Ovary (tissue), 7 donors: ENCODE measurements at regions not wholly inside any gene's neighbourhood (a gene's known extent, or its start where the extent isn't known, plus 50 kb on each side); places are given as distances from the start of the nearest gene placed in this dataset.

Experiments used
- DNase-seq, 5 donors: peaks; one replicate each; pipeline ENCODE4 v3.0.0-alpha.2; 2019 to 2020
- H3K27ac ChIP-seq, 2 donors: fragments of 200-600 bp; one replicate each; pipeline versions ENCODE4 v1.5.1 to v1.8.0; 2019 to 2022
- H3K27me3 ChIP-seq: fragments of 200-600 bp; one replicate; pipeline ENCODE4 v1.8.0; 2022
- H3K36me3 ChIP-seq: fragments of 200-600 bp; sonication (generic); one replicate; pipeline ENCODE4 v1.5.1; 2019
- H3K4me1 ChIP-seq: one replicate; pipeline ENCODE4 v1.8.1; 2013; ENCODE audit warnings: mild to moderate bottlenecking, moderate library complexity; ENCODE audit not compliant: insufficient read depth
- H3K4me3 ChIP-seq: fragments of 200-600 bp; sonication (generic); one replicate; pipeline ENCODE4 v1.5.1; 2017
- H3K9me3 ChIP-seq, 2 donors: fragments of 200-600 bp in 1 of 2; sonication (generic) in 1 of 2; one replicate each; pipeline versions ENCODE4 v1.5.1 to v1.8.1; 2013 to 2019; ENCODE audit warnings: mild to moderate bottlenecking in 1 of 2, moderate library complexity in 1 of 2
- CTCF ChIP-seq, 3 donors: fragments of 450-650 bp in 2 of 3; fragments of 200-600 bp in 1 of 3; IDR thresholded peaks; one replicate each; pipeline versions ENCODE4 v1.5.1 to v1.8.0; 2016 to 2022; ENCODE audit warnings: antibody characterized with exemption in 3 of 3, mild to moderate bottlenecking in 1 of 3
- EP300 ChIP-seq: sonication (generic); formaldehyde crosslinking; IDR thresholded peaks from one replicate; pipeline ENCODE4 v1.6.1; 2017; ENCODE audit warnings: antibody characterized with exemption
- POLR2A ChIP-seq: fragments of 450-650 bp; IDR thresholded peaks from one replicate; pipeline ENCODE4 v1.6.1; 2017; ENCODE audit warnings: antibody characterized with exemption, mild to moderate bottlenecking, moderate library complexity
- WGBS, 3 donors: extraction: QIAGEN DNeasy Blood & Tissue Kit in 1 of 3; methylation state at CpG; one replicate each; pipeline versions ENCODE4 v1.1.5 to v1.1.7; 2013 to 2017; 5-methylcytosine and 5-hydroxymethylcytosine counted together
- intact Hi-C, 4 donors: fragments of 100-400 bp; cut with DNase I; formaldehyde crosslinking; loops; one replicate each; pipeline versions ENCODE4 v1.11.0 to v1.15.1; 2022 to 2023
- donor health status: DM: no; HTN: no; CAD: no; lungs with moderate emphysema.
- donor health status: DM: no; HTN: no; CAD: no.
- donor health status: Bipolar disorder and iron deficiency.
- donor health status: DM: no; HTN: no; CAD: no.
- donor health status: DM: yes; HTN: yes; CAD: no.

- no peak overlapping the region for H3K4me3 ChIP-seq
- no peak overlapping the region for H3K27ac ChIP-seq
- H3K9me3 ChIP-seq = no peaks in the 10 kb centered on the region
- H3K27me3 ChIP-seq = no peaks in the 10 kb centered on the region
- peaks cover 2% of the 10 kb centered on the region for H3K4me1 ChIP-seq
- H3K36me3 ChIP-seq = no peaks in the 10 kb centered on the region
- DNase-seq = no peak
- intact Hi-C loops = loop anchor here in 1 of 4 donors (10.0 kb wide), 1 partner anchor 445 kb away; the partner anchor contains the start of gene ID2
- 89 to 92% (median 90%) methylated on average over 5 of the region's 5 CpGs for WGBS, 3 donors
- TF ChIP-seq POLR2A (no peak), EP300 (no peak), CTCF (IDR thresholded peaks at IDR 0.05) (no peak)
Measured at GRCh38 chr2:8239531-8240088, 442.2 kb upstream of the ID2 start.

GRCh38 chr2:8241317-8241716 lies 440.5 kb upstream of the ID2 start:
- H3K27me3 ChIP-seq = no peaks in the 10 kb centered on the region
- no peak for DNase-seq
- 54 to 60% (median 55%) methylated on average over 3 of the region's 3 CpGs for WGBS, 3 donors
- H3K27ac ChIP-seq = no peak overlapping the region
- peaks cover 2% of the 10 kb centered on the region for H3K4me1 ChIP-seq
- H3K36me3 ChIP-seq = no peaks in the 10 kb centered on the region
- H3K9me3 ChIP-seq = no peaks in the 10 kb centered on the region
- no peak overlapping the region for H3K4me3 ChIP-seq
- TF ChIP-seq EP300 (no peak), POLR2A (no peak)
- intact Hi-C loops = no loop called here

GRCh38 chr2:8242739-8243138 lies 439.1 kb upstream of the ID2 start:
- intact Hi-C loops = no loop called here
- no peak for TF ChIP-seq CTCF (IDR thresholded peaks at IDR 0.05)
- TF ChIP-seq POLR2A = no peak
- no peak for TF ChIP-seq EP300
- DNase-seq = peak in 1 of 5 donors; percentile 47
- Histone ChIP-seq H3K27me3 (no peaks in the 10 kb centered on the region), H3K36me3 (no peaks in the 10 kb centered on the region), H3K27ac (no peak overlapping the region), H3K4me3 (no peak overlapping the region), H3K9me3 (no peaks in the 10 kb centered on the region), H3K4me1 (peaks cover 2% of the 10 kb centered on the region)
- 29 to 35% (median 29%) methylated on average over 2 of the region's 2 CpGs for WGBS, 3 donors

DNA sequence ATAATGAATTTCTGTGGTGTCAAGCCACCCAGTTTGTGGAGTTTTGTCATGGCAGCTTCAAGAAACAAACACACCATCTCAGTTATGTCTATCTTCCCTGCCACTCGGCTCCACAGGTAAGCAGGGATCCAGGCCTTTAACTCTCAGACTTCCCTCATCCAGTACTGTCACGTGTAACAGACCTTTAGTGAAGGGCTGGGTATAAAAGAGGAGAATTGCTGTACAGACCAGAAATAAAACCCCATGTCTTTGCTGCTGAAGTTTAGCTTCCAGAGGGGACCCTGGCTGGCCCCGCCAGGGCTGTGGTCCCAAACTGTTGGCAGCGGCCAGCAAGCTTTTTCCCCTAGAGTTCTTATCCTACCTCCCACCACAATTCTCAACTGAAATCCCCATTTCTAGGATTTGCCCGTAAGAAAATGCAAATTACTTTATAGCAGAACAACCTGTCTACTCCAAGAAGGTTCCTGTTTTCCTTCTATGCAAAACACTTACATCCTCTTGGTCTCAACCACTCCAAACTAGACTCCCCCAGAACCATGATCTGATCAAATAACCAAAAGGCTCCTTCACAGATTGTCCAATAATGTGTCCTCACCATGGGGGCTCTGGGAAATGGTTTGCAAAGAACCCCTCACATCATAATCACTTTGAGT lies 438.0 kb upstream of the ID2 start:
- TF ChIP-seq POLR2A (no peak), CTCF (IDR thresholded peaks at IDR 0.05) (no peak), EP300 (no peak)
- no peak for DNase-seq
- H3K36me3 ChIP-seq = no peaks in the 10 kb centered on the region
- intact Hi-C loops = no loop called here
- no peak overlapping the region for H3K27ac ChIP-seq
- no peaks in the 10 kb centered on the region for H3K9me3 ChIP-seq
- H3K4me1 ChIP-seq = no peaks in the 10 kb centered on the region
- H3K27me3 ChIP-seq = no peaks in the 10 kb centered on the region
- no peak overlapping the region for H3K4me3 ChIP-seq
- WGBS, 3 donors = 95 to 96% (median 95%) methylated on average over 5 of the region's 5 CpGs

GRCh38 chr2:8244639-8245038 lies 437.2 kb upstream of the ID2 start:
- Histone ChIP-seq H3K4me3 (no peak overlapping the region), H3K36me3 (no peaks in the 10 kb centered on the region), H3K4me1 (no peaks in the 10 kb centered on the region), H3K27me3 (no peaks in the 10 kb centered on the region), H3K9me3 (no peaks in the 10 kb centered on the region), H3K27ac (no peak overlapping the region)
- no peak for TF ChIP-seq POLR2A
- TF ChIP-seq EP300 = no peak
- no peak for TF ChIP-seq CTCF (IDR thresholded peaks at IDR 0.05)
- intact Hi-C loops = no loop called here
- no peak for DNase-seq
- WGBS, 3 donors = 91 to 97% (median 92%) methylated on average over 2 of the region's 2 CpGs
